Thymus (tissue), 11 donors: ENCODE measurements at regions not wholly inside any gene's neighbourhood (a gene's known extent, or its start where the extent isn't known, plus 50 kb on each side); places are given as distances from the start of the nearest gene placed in this dataset.
"Not testable (repeated sequence)": the region's sequence is repeated elsewhere in the genome, so short reads cannot be mapped to it uniquely, and the experiment has no call there.

ENCODE experiments used
- DNase-seq, 9 donors: peaks; one replicate each; pipeline ENCODE4 v3.0.0-alpha.2; 2013; ENCODE audit warnings: low spot score in 9 of 9, low read depth in 6 of 9, missing footprints in 1 of 9
- H3K27ac ChIP-seq, 2 donors: one replicate each; pipeline ENCODE4 v1.5.1; 2013; ENCODE audit warnings: control low read depth in 1 of 2, low read depth in 1 of 2, low read length in 1 of 2, mild to moderate bottlenecking in 1 of 2, moderate library complexity in 1 of 2
- H3K27me3 ChIP-seq, 2 donors: one replicate each; pipeline ENCODE4 v1.5.1; 2013; ENCODE audit warnings: low read length in 1 of 2; ENCODE audit not compliant: control insufficient read depth in 2 of 2, insufficient read depth in 1 of 2
- H3K36me3 ChIP-seq, 2 donors: one replicate each; pipeline ENCODE4 v1.5.1; 2013; ENCODE audit warnings: low read length in 1 of 2, mild to moderate bottlenecking in 1 of 2, moderate library complexity in 1 of 2; ENCODE audit not compliant: control insufficient read depth in 2 of 2, insufficient read depth in 2 of 2
- H3K4me1 ChIP-seq, 2 donors: one replicate each; pipeline ENCODE4 v1.5.1; 2013; ENCODE audit warnings: low read length in 2 of 2; ENCODE audit not compliant: control insufficient read depth in 2 of 2, insufficient read depth in 2 of 2
- H3K4me3 ChIP-seq, 2 donors: one replicate each; pipeline ENCODE4 v1.5.1; 2013; ENCODE audit warnings: low read length in 2 of 2, control low read depth in 1 of 2, mild to moderate bottlenecking in 1 of 2
- H3K9me3 ChIP-seq, 2 donors: one replicate each; pipeline ENCODE4 v1.5.1; 2013; ENCODE audit warnings: low read length in 1 of 2, mild to moderate bottlenecking in 1 of 2; ENCODE audit not compliant: control insufficient read depth in 2 of 2, insufficient read depth in 1 of 2
- WGBS: extraction: QIAGEN DNeasy Blood & Tissue Kit; methylation state at CpG from one replicate; pipeline ENCODE4 v1.1.7; 2013; 5-methylcytosine and 5-hydroxymethylcytosine counted together
- donor health status: healthy.

GRCh38 chr21:31819692-31820091 lies 53.1 kb upstream of the HUNK start:
- not testable (repeated sequence) for H3K4me1 ChIP-seq, DNase-seq, H3K9me3 ChIP-seq, H3K36me3 ChIP-seq, H3K27me3 ChIP-seq, H3K4me3 ChIP-seq, H3K27ac ChIP-seq
- WGBS: 90% methylated on average over 6 of the region's 6 CpGs

DNA sequence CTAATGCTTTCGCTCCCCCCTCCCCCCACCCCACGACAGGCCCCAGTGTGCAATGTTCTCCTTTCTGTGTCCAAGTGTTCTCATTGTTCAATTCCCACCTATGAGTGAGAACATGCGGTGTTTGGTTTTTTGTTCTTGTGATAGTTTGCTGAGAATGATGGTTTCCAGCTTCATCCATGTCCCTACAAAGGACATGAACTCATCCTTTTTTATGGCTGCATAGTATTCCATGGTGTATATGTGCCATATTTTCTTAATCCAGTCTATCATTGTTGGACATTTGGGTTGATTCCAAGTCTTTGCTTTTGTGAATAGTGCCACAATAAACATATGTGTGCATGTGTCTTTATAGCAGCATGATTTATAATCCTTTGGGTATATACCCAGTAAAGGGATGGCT lies 58.5 kb upstream of the HUNK start:
- not testable (repeated sequence) for DNase-seq, H3K4me3 ChIP-seq, H3K36me3 ChIP-seq, H3K4me1 ChIP-seq, H3K27ac ChIP-seq, H3K27me3 ChIP-seq, H3K9me3 ChIP-seq
- 98% methylated on average over 3 of the region's 3 CpGs for WGBS

DNA sequence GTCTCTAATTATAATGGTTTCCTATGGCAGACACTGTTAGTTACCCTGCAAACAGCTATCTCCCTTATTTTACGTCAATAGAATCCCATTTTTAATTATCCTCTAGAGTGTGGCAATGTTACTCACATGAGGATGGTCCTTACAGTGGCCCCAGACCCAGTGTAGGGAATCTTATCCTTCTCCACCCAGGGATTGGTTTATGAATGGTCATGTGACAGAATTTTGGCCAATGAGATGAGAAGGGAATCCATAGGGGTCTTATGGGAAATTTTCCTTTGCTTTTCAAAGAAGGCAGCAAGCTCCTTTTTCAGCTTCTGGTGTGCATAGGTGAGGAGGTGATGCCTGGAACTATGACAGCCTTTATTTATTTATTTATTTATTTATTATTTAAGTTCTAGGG lies 59.0 kb upstream of the HUNK start:
- no peak overlapping the region for H3K27ac ChIP-seq
- H3K9me3 ChIP-seq: no peaks in the 10 kb centered on the region
- no peaks in the 10 kb centered on the region for H3K36me3 ChIP-seq
- no peak overlapping the region for H3K4me3 ChIP-seq
- WGBS: 98% methylated on average over 1 of the region's 1 CpG
- H3K4me1 ChIP-seq: no peaks in the 10 kb centered on the region
- H3K27me3 ChIP-seq: no peaks in the 10 kb centered on the region
- no peak for DNase-seq

DNA sequence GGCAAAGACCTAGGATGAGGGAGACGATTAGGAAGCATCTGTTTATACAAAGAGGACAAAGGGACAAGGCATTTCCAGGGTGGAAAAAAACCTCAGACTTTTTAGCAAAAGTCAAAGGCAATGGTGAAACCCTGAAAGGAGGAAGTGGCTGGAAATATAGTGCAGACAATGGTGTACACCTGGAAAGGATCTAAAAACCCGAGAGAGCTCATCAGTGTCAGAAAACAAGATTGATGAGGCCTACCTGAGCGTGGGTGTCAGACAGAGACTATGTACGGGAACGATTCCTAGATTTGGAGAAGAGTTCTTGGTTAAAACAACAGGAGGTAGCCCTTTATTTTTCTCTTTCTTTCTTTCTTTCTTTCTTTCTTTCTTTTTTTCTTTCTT lies 68.8 kb upstream of the HUNK start:
- H3K4me1 ChIP-seq: no peaks in the 10 kb centered on the region
- no peak overlapping the region for H3K4me3 ChIP-seq
- DNase-seq: no peak
- no peak overlapping the region for H3K27ac ChIP-seq
- 70% methylated on average over 5 of the region's 5 CpGs for WGBS
- no peaks in the 10 kb centered on the region for H3K9me3 ChIP-seq
- no peaks in the 10 kb centered on the region for H3K36me3 ChIP-seq
- H3K27me3 ChIP-seq: no peaks in the 10 kb centered on the region

GRCh38 chr21:31803039-31804007 lies 69.5 kb upstream of the HUNK start:
- Histone ChIP-seq H3K9me3 (no peaks in the 10 kb centered on the region), H3K27ac (no peak overlapping the region), H3K36me3 (no peaks in the 10 kb centered on the region), H3K4me1 (no peaks in the 10 kb centered on the region), H3K27me3 (no peaks in the 10 kb centered on the region), H3K4me3 (no peak overlapping the region)
- WGBS: 91% methylated on average over 20 of the region's 20 CpGs
- no peak for DNase-seq

DNA sequence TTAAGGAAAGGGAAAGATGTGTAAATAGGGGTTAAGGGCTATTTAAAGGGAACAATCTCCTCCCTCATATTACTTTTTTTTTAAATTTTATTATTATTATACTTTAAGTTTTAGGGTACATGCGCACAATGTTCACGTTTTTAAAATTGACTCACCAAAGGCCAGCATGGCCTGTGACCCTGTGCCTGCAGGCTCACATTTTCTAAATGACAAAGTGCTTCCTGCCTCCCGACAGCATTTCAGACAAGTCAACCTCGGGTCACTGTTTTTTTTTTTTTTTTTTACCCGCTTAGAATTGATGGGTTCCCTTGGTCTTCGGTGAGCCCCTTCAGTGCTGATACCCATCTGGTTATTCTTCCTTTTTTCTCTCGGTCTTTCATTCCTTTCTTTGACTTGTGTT lies 70.4 kb upstream of the SCAF4 start:
- Histone ChIP-seq H3K27me3 (no peaks in the 10 kb centered on the region), H3K27ac (no peak overlapping the region), H3K4me1 (no peaks in the 10 kb centered on the region), H3K9me3 (no peaks in the 10 kb centered on the region), H3K36me3 (no peaks in the 10 kb centered on the region), H3K4me3 (no peak overlapping the region)
- no peak for DNase-seq
- 25% methylated on average over 7 of the region's 7 CpGs for WGBS

- Histone ChIP-seq H3K27me3 (no peaks in the 10 kb centered on the region), H3K27ac (no peak overlapping the region)
- DNase-seq: no peak
Measured at GRCh38 chr21:31801551-31802219, 69.8 kb upstream of the SCAF4 start.

GRCh38 chr21:31798842-31799704 lies 67.2 kb upstream of the SCAF4 start:
- H3K36me3 ChIP-seq: no peaks in the 10 kb centered on the region
- no peaks in the 10 kb centered on the region for H3K27me3 ChIP-seq
- 90% methylated on average over 15 of the region's 15 CpGs for WGBS
- H3K4me3 ChIP-seq: no peak overlapping the region
- no peaks in the 10 kb centered on the region for H3K4me1 ChIP-seq
- no peaks in the 10 kb centered on the region for H3K9me3 ChIP-seq
- H3K27ac ChIP-seq: no peak overlapping the region
- DNase-seq: no peak

More at GRCh38 chr21:31801551-31802219, 69.8 kb upstream of the SCAF4 start:
- Histone ChIP-seq H3K4me3 (no peak overlapping the region), H3K9me3 (no peaks in the 10 kb centered on the region), H3K36me3 (no peaks in the 10 kb centered on the region), H3K4me1 (no peaks in the 10 kb centered on the region)
- 97% methylated on average over 10 of the region's 10 CpGs for WGBS

GRCh38 chr21:31795992-31796391 lies 64.1 kb upstream of the SCAF4 start:
- no peaks in the 10 kb centered on the region for H3K9me3 ChIP-seq
- no peaks in the 10 kb centered on the region for H3K4me1 ChIP-seq
- no peak overlapping the region for H3K27ac ChIP-seq
- 90% methylated on average over 3 of the region's 3 CpGs for WGBS
- H3K4me3 ChIP-seq: no peak overlapping the region
- H3K36me3 ChIP-seq: no peaks in the 10 kb centered on the region
- no peak for DNase-seq
- H3K27me3 ChIP-seq: no peaks in the 10 kb centered on the region
